ENCODE measurements at regions not wholly inside any gene's neighbourhood (a gene's known extent, or its start where the extent isn't known, plus 50 kb on each side); places are given as distances from the start of the nearest gene placed in this dataset.
"Not testable (repeated sequence)": the region's sequence is repeated elsewhere in the genome, so short reads cannot be mapped to it uniquely, and the experiment has no call there.

GRCh38 chr4:181830404-181831035 is 412.7 kb upstream of the TENM3 start:
- Mint-ChIP-seq H3K36me3 (ENCODE audit: low read depth, unreplicated experiment) (no peaks in the 10 kb centered on the region), H3K27ac (ENCODE audit: unreplicated experiment) (no peak overlapping the region), H3K9me3 (ENCODE audit: unreplicated experiment) (no peaks in the 10 kb centered on the region), H3K4me1 (ENCODE audit: unreplicated experiment) (no peaks in the 10 kb centered on the region), H3K27me3 (ENCODE audit: unreplicated experiment) (no peaks in the 10 kb centered on the region), H3K4me3 (ENCODE audit: unreplicated experiment) (no peak overlapping the region)
- DNase-seq (ENCODE audit: low spot score) = no peak
- TF ChIP-seq CTCF (IDR thresholded peaks at IDR 0.05; ENCODE audit: unreplicated experiment) = no peak

GRCh38 chr4:181834071-181834470 is 409.1 kb upstream of the TENM3 start:
- Mint-ChIP-seq H3K9me3 (ENCODE audit: unreplicated experiment) (no peaks in the 10 kb centered on the region), H3K4me1 (ENCODE audit: unreplicated experiment) (no peaks in the 10 kb centered on the region), H3K27ac (ENCODE audit: unreplicated experiment) (no peak overlapping the region), H3K4me3 (ENCODE audit: unreplicated experiment) (no peak overlapping the region), H3K36me3 (ENCODE audit: low read depth, unreplicated experiment) (no peaks in the 10 kb centered on the region), H3K27me3 (ENCODE audit: unreplicated experiment) (no peaks in the 10 kb centered on the region)
- TF ChIP-seq CTCF (IDR thresholded peaks at IDR 0.05; ENCODE audit: unreplicated experiment) = no peak
- no peak for DNase-seq (ENCODE audit: low spot score)

GRCh38 chr4:181835348-181835747 is 407.9 kb upstream of the TENM3 start:
- no peaks in the 10 kb centered on the region for H3K36me3 Mint-ChIP-seq (ENCODE audit: low read depth, unreplicated experiment)
- TF ChIP-seq CTCF (IDR thresholded peaks at IDR 0.05; ENCODE audit: unreplicated experiment) = no peak
- no peak overlapping the region for H3K27ac Mint-ChIP-seq (ENCODE audit: unreplicated experiment)
- DNase-seq (ENCODE audit: low spot score) = no peak
- H3K9me3 Mint-ChIP-seq (ENCODE audit: unreplicated experiment) = no peaks in the 10 kb centered on the region
- H3K27me3 Mint-ChIP-seq (ENCODE audit: unreplicated experiment) = no peaks in the 10 kb centered on the region
- no peaks in the 10 kb centered on the region for H3K4me1 Mint-ChIP-seq (ENCODE audit: unreplicated experiment)
- no peak overlapping the region for H3K4me3 Mint-ChIP-seq (ENCODE audit: unreplicated experiment)

- no peaks in the 10 kb centered on the region for H3K9me3 Mint-ChIP-seq (ENCODE audit: unreplicated experiment)
- no peak for DNase-seq (ENCODE audit: low spot score)
- no peak overlapping the region for H3K27ac Mint-ChIP-seq (ENCODE audit: unreplicated experiment)
- no peak overlapping the region for H3K4me3 Mint-ChIP-seq (ENCODE audit: unreplicated experiment)
- TF ChIP-seq CTCF (IDR thresholded peaks at IDR 0.05; ENCODE audit: unreplicated experiment) = no peak
- H3K4me1 Mint-ChIP-seq (ENCODE audit: unreplicated experiment) = no peaks in the 10 kb centered on the region
- H3K36me3 Mint-ChIP-seq (ENCODE audit: low read depth, unreplicated experiment) = no peaks in the 10 kb centered on the region
- no peaks in the 10 kb centered on the region for H3K27me3 Mint-ChIP-seq (ENCODE audit: unreplicated experiment)
Observed at GRCh38 chr4:181838253-181838652, 404.9 kb upstream of the TENM3 start.

- not testable (repeated sequence) for H3K4me3 Mint-ChIP-seq (ENCODE audit: unreplicated experiment); H3K27me3 Mint-ChIP-seq (ENCODE audit: unreplicated experiment); H3K4me1 Mint-ChIP-seq (ENCODE audit: unreplicated experiment); DNase-seq (ENCODE audit: low spot score); H3K27ac Mint-ChIP-seq (ENCODE audit: unreplicated experiment); H3K36me3 Mint-ChIP-seq (ENCODE audit: low read depth, unreplicated experiment); H3K9me3 Mint-ChIP-seq (ENCODE audit: unreplicated experiment)
Observed at GRCh38 chr4:181843797-181844196, 399.4 kb upstream of the TENM3 start.

Measured in endothelial cell (in vitro differentiated cells).